ENCODE measurements at regions not wholly inside any gene's neighbourhood (a gene's known extent, or its start where the extent isn't known, plus 50 kb on each side); places are given as distances from the start of the nearest gene placed in this dataset.

- TF ChIP-seq GABPA (IDR thresholded peaks at IDR 0.05; ENCODE audit: low read depth) = no peak
- TF ChIP-seq POLR2AphosphoS5 (IDR thresholded peaks at IDR 0.05; ENCODE audit: low read depth) = no peak
- no peak for TF ChIP-seq SPI1 (IDR thresholded peaks at IDR 0.05; ENCODE audit: borderline replicate concordance, low read depth)
- TF ChIP-seq, protein P1, sequence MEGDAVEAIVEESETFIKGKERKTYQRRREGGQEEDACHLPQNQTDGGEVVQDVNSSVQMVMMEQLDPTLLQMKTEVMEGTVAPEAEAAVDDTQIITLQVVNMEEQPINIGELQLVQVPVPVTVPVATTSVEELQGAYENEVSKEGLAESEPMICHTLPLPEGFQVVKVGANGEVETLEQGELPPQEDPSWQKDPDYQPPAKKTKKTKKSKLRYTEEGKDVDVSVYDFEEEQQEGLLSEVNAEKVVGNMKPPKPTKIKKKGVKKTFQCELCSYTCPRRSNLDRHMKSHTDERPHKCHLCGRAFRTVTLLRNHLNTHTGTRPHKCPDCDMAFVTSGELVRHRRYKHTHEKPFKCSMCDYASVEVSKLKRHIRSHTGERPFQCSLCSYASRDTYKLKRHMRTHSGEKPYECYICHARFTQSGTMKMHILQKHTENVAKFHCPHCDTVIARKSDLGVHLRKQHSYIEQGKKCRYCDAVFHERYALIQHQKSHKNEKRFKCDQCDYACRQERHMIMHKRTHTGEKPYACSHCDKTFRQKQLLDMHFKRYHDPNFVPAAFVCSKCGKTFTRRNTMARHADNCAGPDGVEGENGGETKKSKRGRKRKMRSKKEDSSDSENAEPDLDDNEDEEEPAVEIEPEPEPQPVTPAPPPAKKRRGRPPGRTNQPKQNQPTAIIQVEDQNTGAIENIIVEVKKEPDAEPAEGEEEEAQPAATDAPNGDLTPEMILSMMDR (IDR thresholded peaks at IDR 0.05; ENCODE audit: insufficient read depth, low read length) = no peak
- TF ChIP-seq, protein P2, sequence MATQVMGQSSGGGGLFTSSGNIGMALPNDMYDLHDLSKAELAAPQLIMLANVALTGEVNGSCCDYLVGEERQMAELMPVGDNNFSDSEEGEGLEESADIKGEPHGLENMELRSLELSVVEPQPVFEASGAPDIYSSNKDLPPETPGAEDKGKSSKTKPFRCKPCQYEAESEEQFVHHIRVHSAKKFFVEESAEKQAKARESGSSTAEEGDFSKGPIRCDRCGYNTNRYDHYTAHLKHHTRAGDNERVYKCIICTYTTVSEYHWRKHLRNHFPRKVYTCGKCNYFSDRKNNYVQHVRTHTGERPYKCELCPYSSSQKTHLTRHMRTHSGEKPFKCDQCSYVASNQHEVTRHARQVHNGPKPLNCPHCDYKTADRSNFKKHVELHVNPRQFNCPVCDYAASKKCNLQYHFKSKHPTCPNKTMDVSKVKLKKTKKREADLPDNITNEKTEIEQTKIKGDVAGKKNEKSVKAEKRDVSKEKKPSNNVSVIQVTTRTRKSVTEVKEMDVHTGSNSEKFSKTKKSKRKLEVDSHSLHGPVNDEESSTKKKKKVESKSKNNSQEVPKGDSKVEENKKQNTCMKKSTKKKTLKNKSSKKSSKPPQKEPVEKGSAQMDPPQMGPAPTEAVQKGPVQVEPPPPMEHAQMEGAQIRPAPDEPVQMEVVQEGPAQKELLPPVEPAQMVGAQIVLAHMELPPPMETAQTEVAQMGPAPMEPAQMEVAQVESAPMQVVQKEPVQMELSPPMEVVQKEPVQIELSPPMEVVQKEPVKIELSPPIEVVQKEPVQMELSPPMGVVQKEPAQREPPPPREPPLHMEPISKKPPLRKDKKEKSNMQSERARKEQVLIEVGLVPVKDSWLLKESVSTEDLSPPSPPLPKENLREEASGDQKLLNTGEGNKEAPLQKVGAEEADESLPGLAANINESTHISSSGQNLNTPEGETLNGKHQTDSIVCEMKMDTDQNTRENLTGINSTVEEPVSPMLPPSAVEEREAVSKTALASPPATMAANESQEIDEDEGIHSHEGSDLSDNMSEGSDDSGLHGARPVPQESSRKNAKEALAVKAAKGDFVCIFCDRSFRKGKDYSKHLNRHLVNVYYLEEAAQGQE (IDR thresholded peaks at IDR 0.05; ENCODE audit: insufficient replicate concordance, low read depth) = no peak
- Histone ChIP-seq H3K27ac (replicated peaks) (no peak overlapping the region), H3K27me3 (ENCODE audit: insufficient read depth, poor library complexity, severe bottlenecking) (no peaks in the 10 kb centered on the region), H3K4me3 (replicated peaks; ENCODE audit: insufficient read depth, low read length) (no peak overlapping the region)
- no peak for DNase-seq (ENCODE audit: low read depth in 1 of 2, low spot score in 1 of 2)
Observed at GRCh38 chr4:184568770-184569169, 80.5 kb downstream of the CASP3 start.

- DNase-seq (ENCODE audit: low read depth in 1 of 2, low spot score in 1 of 2) = no peak
- TF ChIP-seq, protein P1 (IDR thresholded peaks at IDR 0.05; ENCODE audit: insufficient read depth, low read length) = no peak
- TF ChIP-seq SPI1 (IDR thresholded peaks at IDR 0.05; ENCODE audit: borderline replicate concordance, low read depth) = no peak
- no peak for TF ChIP-seq POLR2AphosphoS5 (IDR thresholded peaks at IDR 0.05; ENCODE audit: low read depth)
- no peak for TF ChIP-seq GABPA (IDR thresholded peaks at IDR 0.05; ENCODE audit: low read depth)
- TF ChIP-seq, protein P2 (IDR thresholded peaks at IDR 0.05; ENCODE audit: insufficient replicate concordance, low read depth) = no peak
Observed at GRCh38 chr4:184563621-184564020, 85.6 kb downstream of the CASP3 start.

DNA sequence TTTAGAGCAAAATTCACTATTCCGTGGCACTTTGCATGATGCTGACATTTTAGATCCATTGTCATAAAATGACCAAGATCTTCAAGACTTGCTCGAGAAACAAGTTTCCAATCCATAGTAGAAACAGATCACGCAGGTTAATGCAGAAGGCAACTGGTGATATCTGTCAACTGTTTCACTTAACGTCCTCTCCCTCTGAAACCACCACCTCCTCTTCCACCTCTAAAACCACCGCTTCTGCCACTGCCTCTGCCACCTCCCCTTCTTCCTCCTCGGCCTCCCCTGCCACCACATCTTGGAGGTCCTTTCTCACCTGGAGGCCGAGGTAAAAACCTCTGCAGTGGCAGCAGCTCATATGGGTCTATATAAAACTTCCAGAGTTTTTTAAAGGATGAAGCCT, 84.6 kb upstream of the IRF2 start:
- DNase-seq (ENCODE audit: low read depth in 1 of 2, low spot score in 1 of 2) = no peak
- Histone ChIP-seq H3K27me3 (ENCODE audit: insufficient read depth, poor library complexity, severe bottlenecking) (no peaks in the 10 kb centered on the region), H3K4me3 (replicated peaks; ENCODE audit: insufficient read depth, low read length) (no peak overlapping the region), H3K27ac (replicated peaks) (no peak overlapping the region)
- TF ChIP-seq, protein P1 (IDR thresholded peaks at IDR 0.05; ENCODE audit: insufficient read depth, low read length) = no peak
- TF ChIP-seq GABPA (IDR thresholded peaks at IDR 0.05; ENCODE audit: low read depth) = no peak
- no peak for TF ChIP-seq SPI1 (IDR thresholded peaks at IDR 0.05; ENCODE audit: borderline replicate concordance, low read depth)
- TF ChIP-seq POLR2AphosphoS5 (IDR thresholded peaks at IDR 0.05; ENCODE audit: low read depth) = no peak
- TF ChIP-seq, protein P2 (IDR thresholded peaks at IDR 0.05; ENCODE audit: insufficient replicate concordance, low read depth) = no peak

More at GRCh38 chr4:184563621-184564020, 85.6 kb downstream of the CASP3 start:
- no peak overlapping the region for H3K4me3 ChIP-seq (replicated peaks; ENCODE audit: insufficient read depth, low read length)
- H3K27ac ChIP-seq (replicated peaks) = no peak overlapping the region
- H3K27me3 ChIP-seq (ENCODE audit: insufficient read depth, poor library complexity, severe bottlenecking) = no peaks in the 10 kb centered on the region
